PC-9 (cell line): ENCODE measurements at regions not wholly inside any gene's neighbourhood (a gene's known extent, or its start where the extent isn't known, plus 50 kb on each side); places are given as distances from the start of the nearest gene placed in this dataset.

Experiments
- BruUV-seq: library from RNA; stranded (reverse); fragments of 400-500 nt; replicated peaks from 2 replicates; lab custom pipeline; 2021; lab: Mats Ljungman, UMichigan
- CTCF ChIA-PET: fragments of 300-600 bp; sonication (Branson Sonifier 250); formaldehyde crosslinking; loops from one replicate; lab custom pipeline; 2022; ENCODE audit warnings: antibody characterized with exemption; lab: Charles Lee
- POLR2A ChIA-PET: fragments of 300-600 bp; sonication (Branson Sonifier 250); formaldehyde crosslinking; loops from one replicate; lab custom pipeline; 2022; ENCODE audit warnings: antibody characterized with exemption; ENCODE audit not compliant: unreplicated experiment; lab: Charles Lee
- DNase-seq, 2 experiments: peaks; one replicate each; pipeline versions ENCODE4 v3.0.0 to v3.0.0-alpha.2; 2015 to 2022; ENCODE audit warnings: mixed read lengths in 1 of 2
- H2AFZ ChIP-seq: fragments of 200-600 bp; sonication (generic); 2 replicates; pipeline ENCODE4 v1.8.1; 2017; ENCODE audit warnings: antibody characterized with exemption
- H3F3A ChIP-seq: fragments of 200-600 bp; sonication (generic); 2 replicates; pipeline ENCODE4 v1.8.1; 2017; ENCODE audit warnings: antibody characterized with exemption, mild to moderate bottlenecking, low read depth; ENCODE audit not compliant: insufficient read depth
- H3K27ac ChIP-seq: fragments of 200-600 bp; sonication (generic); 2 replicates; pipeline ENCODE4 v1.6.1; 2016; ENCODE audit warnings: mixed run types
- H3K27me3 ChIP-seq: fragments of 200-600 bp; sonication (generic); 2 replicates; pipeline ENCODE4 v1.6.1; 2016; ENCODE audit warnings: low read depth, mixed run types; ENCODE audit not compliant: insufficient read depth
- H3K36me3 ChIP-seq: fragments of 200-600 bp; sonication (generic); 2 replicates; pipeline ENCODE4 v1.6.1; 2016; ENCODE audit warnings: low read depth, mixed run types
- H3K4me1 ChIP-seq: fragments of 200-600 bp; sonication (generic); replicated peaks from 2 replicates; pipeline ENCODE4 v1.6.1; 2016; ENCODE audit warnings: mixed run types; ENCODE audit not compliant: insufficient read depth
- H3K4me2 ChIP-seq: fragments of 200-600 bp; sonication (generic); 2 replicates; pipeline ENCODE4 v1.6.1; 2017; ENCODE audit warnings: mixed run types
- H3K4me3 ChIP-seq: fragments of 200-600 bp; sonication (generic); 2 replicates; pipeline ENCODE4 v1.6.1; 2016; ENCODE audit warnings: mixed run types
- H3K79me2 ChIP-seq: fragments of 200-600 bp; sonication (generic); 2 replicates; pipeline ENCODE4 v1.6.1; 2017; ENCODE audit warnings: low read depth, mixed run types
- H3K9me2 ChIP-seq: fragments of 200-600 bp; sonication (generic); 2 replicates; pipeline ENCODE4 v1.8.1; 2017; ENCODE audit warnings: mild to moderate bottlenecking; ENCODE audit not compliant: insufficient read depth
- H3K9me3 ChIP-seq: fragments of 200-600 bp; sonication (generic); 2 replicates; pipeline ENCODE4 v1.8.1; 2016; ENCODE audit warnings: low read depth; ENCODE audit not compliant: insufficient read depth
- H4K20me1 ChIP-seq: fragments of 200-600 bp; sonication (generic); 2 replicates; pipeline ENCODE4 v1.8.1; 2017; ENCODE audit not compliant: insufficient read depth
- CTCF ChIP-seq: fragments of 200-600 bp; sonication (generic); conservative IDR thresholded peaks from 2 replicates; pipeline ENCODE4 v1.6.1; 2017; ENCODE audit warnings: mixed run types, antibody characterized with exemption, mild to moderate bottlenecking, moderate library complexity
- EZH2 ChIP-seq: fragments of 200-600 bp; sonication (generic); IDR thresholded peaks from 2 replicates; pipeline ENCODE4 v1.8.0; 2017; ENCODE audit warnings: antibody characterized with exemption, low read depth
- intact Hi-C: fragments of 100-400 bp; cut with micrococcal nuclease; formaldehyde crosslinking; loops from one replicate; pipeline ENCODE4 v1.10.0; 2022; ENCODE audit not compliant: unreplicated experiment

DNA sequence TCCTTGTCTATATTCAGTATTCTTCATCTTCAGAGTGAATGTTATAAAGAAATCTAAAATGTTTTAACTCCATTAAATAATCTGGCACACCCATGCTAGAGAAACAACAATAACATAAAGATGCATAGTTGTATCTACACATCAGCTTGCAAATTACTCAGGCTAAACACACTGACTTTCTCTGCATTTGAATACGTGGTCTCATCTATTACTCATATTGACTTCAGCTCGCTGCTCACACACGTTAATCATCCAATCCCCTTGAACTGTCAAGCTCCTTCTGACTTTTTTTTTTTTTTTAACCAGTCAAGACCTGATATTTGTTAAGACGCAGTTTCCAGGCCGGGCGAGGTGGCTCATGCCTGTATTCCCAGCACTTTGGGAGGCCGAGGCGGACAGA lies 1137.3 kb upstream of the CADM2 start:
- H3K4me2 ChIP-seq, result no peak overlapping the region
- TF ChIP-seq EZH2, result no peak
- TF ChIP-seq CTCF, result no peak
- no peaks in the 10 kb centered on the region for H3K79me2 ChIP-seq
- H3K9me2 ChIP-seq, result no peaks in the 10 kb centered on the region
- no peaks in the 10 kb centered on the region for H3K4me1 ChIP-seq
- H3K9me3 ChIP-seq, result no peaks in the 10 kb centered on the region
- H3K4me3 ChIP-seq, result no peak overlapping the region
- no peak overlapping the region for H2AFZ ChIP-seq
- no peaks in the 10 kb centered on the region for H4K20me1 ChIP-seq
- no peaks in the 10 kb centered on the region for H3F3A ChIP-seq
- no peaks in the 10 kb centered on the region for H3K27me3 ChIP-seq
- no TSS peak for BruUV-seq
- no peaks in the 10 kb centered on the region for H3K36me3 ChIP-seq
- POLR2A ChIA-PET, result no interaction called here
- no peak overlapping the region for H3K27ac ChIP-seq
- intact Hi-C loops, result no loop called here
- no peak for DNase-seq
- CTCF ChIA-PET, result no interaction called here

DNA sequence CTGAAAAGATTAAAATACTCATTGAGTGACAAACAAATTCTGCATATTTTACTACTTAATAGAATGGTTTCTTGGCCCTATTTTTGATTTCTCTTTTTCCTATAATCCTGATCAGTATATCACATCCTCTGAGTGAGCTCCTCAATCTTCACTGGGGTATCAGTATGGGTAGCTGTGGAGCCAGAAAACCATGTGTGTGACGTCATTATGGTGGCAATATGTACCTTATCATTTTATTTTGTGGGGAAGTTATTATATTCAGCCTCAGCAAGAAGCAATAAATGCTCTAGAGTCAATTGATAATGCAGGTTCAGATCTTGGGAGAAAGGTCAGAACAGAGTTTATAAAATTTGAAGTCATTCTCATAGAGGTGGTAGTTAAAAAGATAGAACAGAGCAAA lies 1135.7 kb upstream of the CADM2 start:
- Histone ChIP-seq H3K79me2 (no peaks in the 10 kb centered on the region), H2AFZ (no peak overlapping the region), H3K4me3 (no peak overlapping the region), H3K36me3 (no peaks in the 10 kb centered on the region), H3K4me2 (no peak overlapping the region), H3K27ac (no peak overlapping the region), H3K9me2 (no peaks in the 10 kb centered on the region), H3K4me1 (no peaks in the 10 kb centered on the region), H4K20me1 (no peaks in the 10 kb centered on the region), H3K27me3 (no peaks in the 10 kb centered on the region), H3K9me3 (no peaks in the 10 kb centered on the region), H3F3A (no peaks in the 10 kb centered on the region)
- DNase-seq, result no peak
- ChIA-PET CTCF (no interaction called here), POLR2A (no interaction called here)
- no TSS peak for BruUV-seq
- intact Hi-C loops, result no loop called here
- TF ChIP-seq CTCF (no peak), EZH2 (no peak)

DNA sequence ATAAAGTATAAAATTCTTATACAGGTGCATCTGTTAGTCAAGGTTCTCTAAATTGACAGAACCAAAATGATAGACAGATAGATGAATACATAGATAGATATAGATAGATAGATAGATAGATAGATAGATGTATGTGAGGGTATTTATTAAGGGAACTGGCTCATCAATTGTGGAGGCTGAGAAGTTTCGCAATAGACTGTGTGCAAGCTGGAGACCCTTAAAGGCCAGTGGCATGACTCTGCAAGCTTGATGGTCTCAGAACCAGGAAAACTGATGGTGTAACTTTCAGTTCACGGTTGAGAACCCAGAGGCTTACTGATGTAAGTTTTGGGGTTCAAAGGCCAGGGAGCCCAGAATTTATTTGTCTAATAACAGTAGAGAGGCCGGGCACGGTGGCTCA lies 1123.7 kb upstream of the CADM2 start:
- POLR2A ChIA-PET, result no interaction called here

More for the DNA sequence above, 1123.7 kb upstream of the CADM2 start:
- Histone ChIP-seq H3K36me3 (no peaks in the 10 kb centered on the region), H3K4me2 (no peak overlapping the region), H2AFZ (no peak overlapping the region), H3K27me3 (no peaks in the 10 kb centered on the region), H3K4me1 (no peaks in the 10 kb centered on the region), H3K9me3 (no peaks in the 10 kb centered on the region), H3K4me3 (no peak overlapping the region), H3K27ac (no peak overlapping the region), H4K20me1 (no peaks in the 10 kb centered on the region; the same call in 1 of the 2 replicates), H3F3A (no peaks in the 10 kb centered on the region), H3K9me2 (no peaks in the 10 kb centered on the region), H3K79me2 (no peaks in the 10 kb centered on the region)
- CTCF ChIA-PET, result no interaction called here
- no TSS peak for BruUV-seq
- DNase-seq, result no peak
- intact Hi-C loops, result no loop called here
- TF ChIP-seq CTCF, result no peak
- no peak for TF ChIP-seq EZH2
